ENCODE measurements at regions not wholly inside any gene's neighbourhood (a gene's known extent, or its start where the extent isn't known, plus 50 kb on each side); places are given as distances from the start of the nearest gene placed in this dataset.
"Not testable (repeated sequence)": the region's sequence is repeated elsewhere in the genome, so short reads cannot be mapped to it uniquely, and the experiment has no call there.

- Mint-ChIP-seq H3K27ac (no peak overlapping the region), H3K36me3 (no peaks in the 10 kb centered on the region), H3K4me3 (no peak overlapping the region), H3K4me1 (no peaks in the 10 kb centered on the region), H3K27me3 (ENCODE audit: low read depth in 3 of 3) (no peaks in the 10 kb centered on the region), H3K9me3 (peaks cover 4 to 24% (median 6%) of the 10 kb centered on the region in 6 donors)
- DNase-seq: no peak
Observed at GRCh38 chr18:27313678-27314077, 128.6 kb upstream of the CHST9 start.

GRCh38 chr18:27312853-27313252 lies 127.7 kb upstream of the CHST9 start:
- no peak overlapping the region for H3K27ac Mint-ChIP-seq
- H3K4me3 Mint-ChIP-seq: no peak overlapping the region
- H3K36me3 Mint-ChIP-seq: no peaks in the 10 kb centered on the region
- H3K27me3 Mint-ChIP-seq (ENCODE audit: low read depth in 3 of 3): no peaks in the 10 kb centered on the region
- no peak for DNase-seq
- H3K9me3 Mint-ChIP-seq: peaks cover 4 to 23% (median 5%) of the 10 kb centered on the region in 6 donors
- H3K4me1 Mint-ChIP-seq: no peaks in the 10 kb centered on the region

- no peak for DNase-seq
- Mint-ChIP-seq H3K4me3 (no peak overlapping the region), H3K9me3 (peaks cover 3 to 22% (median 4%) of the 10 kb centered on the region in 6 donors), H3K4me1 (no peaks in the 10 kb centered on the region), H3K36me3 (no peaks in the 10 kb centered on the region), H3K27ac (no peak overlapping the region), H3K27me3 (ENCODE audit: low read depth in 3 of 3) (no peaks in the 10 kb centered on the region)
Observed at GRCh38 chr18:27312153-27312552, 127.0 kb upstream of the CHST9 start.

- H3K27me3 Mint-ChIP-seq (ENCODE audit: low read depth in 3 of 3): no peaks in the 10 kb centered on the region
- H3K4me1 Mint-ChIP-seq: no peaks in the 10 kb centered on the region
- H3K4me3 Mint-ChIP-seq: no peak overlapping the region
- peaks cover 2 to 26% (median 7%) of the 10 kb centered on the region in 6 donors for H3K9me3 Mint-ChIP-seq
- DNase-seq: no peak
- no peak overlapping the region for H3K27ac Mint-ChIP-seq
- H3K36me3 Mint-ChIP-seq: no peaks in the 10 kb centered on the region
Observed at GRCh38 chr18:27311114-27311513, 126.0 kb upstream of the CHST9 start.

- Mint-ChIP-seq H3K4me1 (no peaks in the 10 kb centered on the region), H3K36me3 (no peaks in the 10 kb centered on the region), H3K4me3 (no peak overlapping the region), H3K27me3 (ENCODE audit: low read depth in 3 of 3) (no peaks in the 10 kb centered on the region), H3K27ac (no peak overlapping the region), H3K9me3 (peaks cover 2 to 24% (median 8%) of the 10 kb centered on the region in 6 donors)
- no peak for DNase-seq
Observed at GRCh38 chr18:27301615-27302378, 116.7 kb upstream of the CHST9 start.

- Mint-ChIP-seq H3K4me1 (no peaks in the 10 kb centered on the region), H3K4me3 (no peak overlapping the region), H3K27me3 (ENCODE audit: low read depth in 3 of 3) (peaks cover 0 to 1% (median 0%) of the 10 kb centered on the region in 3 donors), H3K27ac (no peak overlapping the region), H3K9me3 (peaks cover 2 to 24% (median 5%) of the 10 kb centered on the region in 6 donors), H3K36me3 (no peaks in the 10 kb centered on the region)
- no peak for DNase-seq
Observed at GRCh38 chr18:27298214-27298804, 113.2 kb upstream of the CHST9 start.

- H3K36me3 Mint-ChIP-seq; H3K27me3 Mint-ChIP-seq (ENCODE audit: low read depth in 3 of 3); H3K4me1 Mint-ChIP-seq; H3K27ac Mint-ChIP-seq; H3K4me3 Mint-ChIP-seq; DNase-seq: not testable (repeated sequence)
- H3K9me3 Mint-ChIP-seq: peaks cover 0 to 18% (median 4%) of the 10 kb centered on the region in 6 donors
Observed at GRCh38 chr18:27285973-27286562, 101.0 kb upstream of the CHST9 start.

- Mint-ChIP-seq H3K4me1 (peaks cover 3 to 6% of the 10 kb centered on the region in 2 donors), H3K27me3 (ENCODE audit: low read depth in 3 of 3) (peaks cover 0 to 3% (median 0%) of the 10 kb centered on the region in 3 donors), H3K9me3 (peaks cover 8 to 27% (median 15%) of the 10 kb centered on the region in 6 donors), H3K27ac (no peak overlapping the region), H3K4me3 (no peak overlapping the region), H3K36me3 (no peaks in the 10 kb centered on the region)
- DNase-seq: no peak
Observed at GRCh38 chr18:27278131-27278530, 93.0 kb upstream of the CHST9 start.

- DNase-seq: no peak
- H3K36me3 Mint-ChIP-seq: no peaks in the 10 kb centered on the region
- H3K4me1 Mint-ChIP-seq: peaks cover 3 to 6% of the 10 kb centered on the region in 2 donors
- H3K4me3 Mint-ChIP-seq: no peak overlapping the region
- peaks cover 8 to 27% (median 15%) of the 10 kb centered on the region in 6 donors for H3K9me3 Mint-ChIP-seq
- H3K27ac Mint-ChIP-seq: no peak overlapping the region
- H3K27me3 Mint-ChIP-seq (ENCODE audit: low read depth in 3 of 3): peaks cover 0 to 3% (median 0%) of the 10 kb centered on the region in 3 donors
Observed at GRCh38 chr18:27277554-27277953, 92.4 kb upstream of the CHST9 start.

GRCh38 chr18:27276886-27277285 lies 91.8 kb upstream of the CHST9 start:
- H3K9me3 Mint-ChIP-seq: peaks cover 8 to 27% (median 15%) of the 10 kb centered on the region in 6 donors
- no peak for DNase-seq
- H3K4me3 Mint-ChIP-seq: no peak overlapping the region
- peaks cover 0 to 3% (median 0%) of the 10 kb centered on the region in 3 donors for H3K27me3 Mint-ChIP-seq (ENCODE audit: low read depth in 3 of 3)
- H3K4me1 Mint-ChIP-seq: peaks cover 3 to 6% of the 10 kb centered on the region in 2 donors
- H3K27ac Mint-ChIP-seq: no peak overlapping the region
- H3K36me3 Mint-ChIP-seq: no peaks in the 10 kb centered on the region

- Mint-ChIP-seq H3K4me1 (peaks cover 3 to 6% of the 10 kb centered on the region in 2 donors), H3K27me3 (ENCODE audit: low read depth in 3 of 3) (peaks cover 0 to 3% (median 0%) of the 10 kb centered on the region in 3 donors), H3K36me3 (no peaks in the 10 kb centered on the region), H3K27ac (peak overlapping the region in 1 of 6 donors; percentile 10), H3K9me3 (peaks cover 8 to 27% (median 15%) of the 10 kb centered on the region in 6 donors), H3K4me3 (no peak overlapping the region)
- DNase-seq: no peak
Observed at GRCh38 chr18:27276479-27276878, 91.4 kb upstream of the CHST9 start.

GRCh38 chr18:27274901-27275300 lies 89.8 kb upstream of the CHST9 start:
- peaks cover 7 to 27% (median 15%) of the 10 kb centered on the region in 6 donors for H3K9me3 Mint-ChIP-seq

GRCh38 chr18:27270508-27270907 lies 85.4 kb upstream of the CHST9 start:
- Mint-ChIP-seq H3K9me3 (peaks cover 0 to 28% (median 11%) of the 10 kb centered on the region in 6 donors), H3K27ac (no peak overlapping the region), H3K36me3 (no peaks in the 10 kb centered on the region), H3K4me3 (no peak overlapping the region), H3K27me3 (ENCODE audit: low read depth in 3 of 3) (peaks cover 0 to 3% (median 2%) of the 10 kb centered on the region in 3 donors), H3K4me1 (no peaks in the 10 kb centered on the region)
- DNase-seq: no peak

More at GRCh38 chr18:27274901-27275300, 89.8 kb upstream of the CHST9 start:
- DNase-seq: no peak
- H3K27ac Mint-ChIP-seq: no peak overlapping the region
- peaks cover 0 to 3% (median 0%) of the 10 kb centered on the region in 3 donors for H3K27me3 Mint-ChIP-seq (ENCODE audit: low read depth in 3 of 3)
- H3K4me3 Mint-ChIP-seq: no peak overlapping the region
- peaks cover 3 to 6% of the 10 kb centered on the region in 2 donors for H3K4me1 Mint-ChIP-seq
- no peaks in the 10 kb centered on the region for H3K36me3 Mint-ChIP-seq

GRCh38 chr18:27263369-27263768 lies 78.3 kb upstream of the CHST9 start:
- DNase-seq: no peak
- Mint-ChIP-seq H3K9me3 (peaks cover 0 to 43% (median 16%) of the 10 kb centered on the region in 6 donors), H3K27ac (no peak overlapping the region), H3K4me3 (no peak overlapping the region), H3K36me3 (no peaks in the 10 kb centered on the region), H3K4me1 (no peaks in the 10 kb centered on the region), H3K27me3 (ENCODE audit: low read depth in 3 of 3) (peaks cover 0 to 3% (median 2%) of the 10 kb centered on the region in 3 donors)

Data from immature natural killer cell (primary cell).